ENCODE measurements at regions not wholly inside any gene's neighbourhood (a gene's known extent, or its start where the extent isn't known, plus 50 kb on each side); places are given as distances from the start of the nearest gene placed in this dataset.

- TF ChIP-seq DDX20 (tag; IDR thresholded peaks at IDR 0.05; ENCODE audit: low read depth) (no peak), MAZ (CRISPR knock-in tag; conservative IDR thresholded peaks at IDR 0.05 in 1 of 2, IDR thresholded peaks at IDR 0.05 in 1 of 2) (no peak)
These were observed 136.3 kb upstream of the FMN2 start for GRCh38 chr1:239955431-239955830.

GRCh38 chr1:239956263-239956662, 135.4 kb upstream of the FMN2 start:
- Histone ChIP-seq H3K4me3 (no peak overlapping the region), H3K79me2 (ENCODE audit: control insufficient read depth, insufficient read depth, low read length) (no peaks in the 10 kb centered on the region), H3K4me2 (ENCODE audit: insufficient read depth, low read length) (no peak overlapping the region), H3K9ac (ENCODE audit: insufficient read depth in 1 of 2, low read depth in 2 of 2, low read length in 2 of 2) (no peak overlapping the region), H3K27ac (ENCODE audit: extremely low read depth, low read depth, low read length) (no peak overlapping the region), H3K4me1 (replicated peaks in 1 of 2; ENCODE audit: control insufficient read depth in 2 of 2, insufficient read depth in 2 of 2, low read length in 2 of 2) (no peaks in the 10 kb centered on the region), H3K9me3 (replicated peaks; ENCODE audit: control insufficient read depth, insufficient read depth, low read depth, low read length) (no peaks in the 10 kb centered on the region), H3K36me3 (ENCODE audit: control insufficient read depth, insufficient read depth, low read length) (no peaks in the 10 kb centered on the region), H2AFZ (ENCODE audit: low read depth, low read length) (no peak overlapping the region), H3K27me3 (ENCODE audit: control insufficient read depth in 2 of 2, insufficient read depth in 2 of 2, low read length in 2 of 2) (no peaks in the 10 kb centered on the region), H4K20me1 (replicated peaks; ENCODE audit: control insufficient read depth, insufficient read depth, low read length) (no peaks in the 10 kb centered on the region), H3K9me1 (ENCODE audit: control insufficient read depth, insufficient read depth, low read length) (no peaks in the 10 kb centered on the region)
- no peak for TF ChIP-seq CBFA2T3 (IDR thresholded peaks at IDR 0.05)
- no peak for TF ChIP-seq RBM22 (IDR thresholded peaks at IDR 0.05; ENCODE audit: low read depth, low read length, poor library complexity, severe bottlenecking)
- TF ChIP-seq POLR3G (IDR thresholded peaks at IDR 0.05; ENCODE audit: extremely low read depth, insufficient read length, insufficient replicate concordance), result no peak
- TF ChIP-seq MCM2 (IDR thresholded peaks at IDR 0.05; ENCODE audit: low read depth), result no peak
- no peak for TF ChIP-seq TAF1 (IDR thresholded peaks at IDR 0.05; ENCODE audit: control insufficient read depth, extremely low read depth, insufficient read depth, low read length, severe bottlenecking)
- no peak for TF ChIP-seq RBBP5 (IDR thresholded peaks at IDR 0.05; ENCODE audit: borderline replicate concordance, insufficient read depth, low read length, poor library complexity, severe bottlenecking)
- TF ChIP-seq FOXK1 (CRISPR knock-in tag; IDR thresholded peaks at IDR 0.05; ENCODE audit: borderline replicate concordance), result no peak
- no peak for TF ChIP-seq ZNF586 (CRISPR knock-in tag; conservative IDR thresholded peaks at IDR 0.05)
- no peak for TF ChIP-seq CHCHD3 (CRISPR knock-in tag; IDR thresholded peaks at IDR 0.05)
- TF ChIP-seq NCOA6 (IDR thresholded peaks at IDR 0.05), result no peak
- POLR2A ChIA-PET, result no interaction called here
- no TSS peak for BruUV-seq (replicated peaks)
- no peak for FAIRE-seq
- DNase-seq (ENCODE audit: extremely low read depth in 1 of 4, low spot score in 3 of 4), result no peak
- ATAC-seq, result no peak
- 0% methylated on average over 6 of the region's 6 CpGs for WGBS (ENCODE audit: insufficient coverage, low coverage, missing lambda C conversion rate)
- in situ Hi-C loops (cut with MboI) (no loop called here), intact Hi-C loops (cut with micrococcal nuclease) (loop anchor here (10.0 kb wide), 1 partner anchor 189 kb away; no protein-coding TSS in a partner anchor)
- CTCF ChIA-PET (ENCODE audit: low intra/inter-chr PET ratio), result no interaction called here

More at GRCh38 chr1:239955431-239955830, 136.3 kb upstream of the FMN2 start:
- no peak overlapping the region for H3K27ac ChIP-seq (ENCODE audit: extremely low read depth, low read depth, low read length)
- no peak for ATAC-seq
- H4K20me1 ChIP-seq (replicated peaks; ENCODE audit: control insufficient read depth, insufficient read depth, low read length), result no peaks in the 10 kb centered on the region
- no peak overlapping the region for H3K9ac ChIP-seq (ENCODE audit: insufficient read depth in 1 of 2, low read depth in 2 of 2, low read length in 2 of 2)
- H2AFZ ChIP-seq (ENCODE audit: low read depth, low read length), result no peak overlapping the region
- H3K9me3 ChIP-seq (replicated peaks; ENCODE audit: control insufficient read depth, insufficient read depth, low read depth, low read length), result no peaks in the 10 kb centered on the region
- DNase-seq (ENCODE audit: extremely low read depth in 1 of 4, low spot score in 3 of 4), result no peak
- H3K36me3 ChIP-seq (ENCODE audit: control insufficient read depth, insufficient read depth, low read length), result no peaks in the 10 kb centered on the region
- H3K4me1 ChIP-seq (replicated peaks in 1 of 2; ENCODE audit: control insufficient read depth in 2 of 2, insufficient read depth in 2 of 2, low read length in 2 of 2), result no peaks in the 10 kb centered on the region
- H3K4me3 ChIP-seq, result no peak overlapping the region
- no peaks in the 10 kb centered on the region for H3K27me3 ChIP-seq (ENCODE audit: control insufficient read depth in 2 of 2, insufficient read depth in 2 of 2, low read length in 2 of 2)
- 1% methylated on average over 12 of the region's 12 CpGs for WGBS (ENCODE audit: insufficient coverage, low coverage, missing lambda C conversion rate)
- ChIA-PET CTCF (ENCODE audit: low intra/inter-chr PET ratio) (no interaction called here), POLR2A (no interaction called here)
- no peaks in the 10 kb centered on the region for H3K9me1 ChIP-seq (ENCODE audit: control insufficient read depth, insufficient read depth, low read length)
- no peaks in the 10 kb centered on the region for H3K79me2 ChIP-seq (ENCODE audit: control insufficient read depth, insufficient read depth, low read length)
- in situ Hi-C loops (cut with MboI), result no loop called here
- intact Hi-C loops (cut with micrococcal nuclease), result loop anchor here (10.0 kb wide), 1 partner anchor 189 kb away; no protein-coding TSS in a partner anchor
- BruUV-seq (replicated peaks), result no TSS peak
- no peak for FAIRE-seq
- H3K4me2 ChIP-seq (ENCODE audit: insufficient read depth, low read length), result no peak overlapping the region

All from K562 (cell line).